ENCODE measurements at regions not wholly inside any gene's neighbourhood (a gene's known extent, or its start where the extent isn't known, plus 50 kb on each side); places are given as distances from the start of the nearest gene placed in this dataset.

- H3K9me3 ChIP-seq (ENCODE audit: control insufficient read depth, insufficient read depth, low read depth, low read length) = no peaks in the 10 kb centered on the region
- DNase-seq (ENCODE audit: low read depth in 2 of 2) = no peak
- no peak overlapping the region for H3K9ac ChIP-seq (ENCODE audit: insufficient read depth, low read length)
- no peak overlapping the region for H2AFZ ChIP-seq (ENCODE audit: low read length)
- H3K27ac ChIP-seq (ENCODE audit: insufficient read depth, low read length) = no peak overlapping the region
- TF ChIP-seq CTCF (conservative IDR thresholded peaks at IDR 0.05 in 1 of 2, IDR thresholded peaks at IDR 0.05 in 1 of 2; ENCODE audit: low read depth in 1 of 2, low read length in 2 of 2) = no peak
- no peak for TF ChIP-seq EZH2 (IDR thresholded peaks at IDR 0.05; ENCODE audit: low read length, missing control alignments)
- H4K20me1 ChIP-seq (ENCODE audit: control insufficient read depth, extremely low read depth, insufficient read depth, low read length) = no peaks in the 10 kb centered on the region
- H3K79me2 ChIP-seq (ENCODE audit: control insufficient read depth, insufficient read depth, low read length) = no peaks in the 10 kb centered on the region
- no peak overlapping the region for H3K4me2 ChIP-seq (ENCODE audit: extremely low read depth, insufficient read depth, low read length)
- H3K4me1 ChIP-seq (ENCODE audit: control insufficient read depth, extremely low read depth, insufficient read depth, low read length) = no peaks in the 10 kb centered on the region
- no peaks in the 10 kb centered on the region for H3K27me3 ChIP-seq (ENCODE audit: control insufficient read depth, insufficient read depth, low read length)
- H3K36me3 ChIP-seq (ENCODE audit: control insufficient read depth, insufficient read depth, low read length) = no peaks in the 10 kb centered on the region
- no peak overlapping the region for H3K4me3 ChIP-seq (replicated peaks in 1 of 4; ENCODE audit: control extremely low read depth in 1 of 4, insufficient read depth in 1 of 4, low read depth in 3 of 4, low read length in 4 of 4)
These were observed 397.6 kb downstream of the RASEF start for GRCh38 chr9:82665324-82665723.

- no peaks in the 10 kb centered on the region for H3K9me3 ChIP-seq (ENCODE audit: control insufficient read depth, insufficient read depth, low read depth, low read length)
- no peaks in the 10 kb centered on the region for H4K20me1 ChIP-seq (ENCODE audit: control insufficient read depth, extremely low read depth, insufficient read depth, low read length)
- no peaks in the 10 kb centered on the region for H3K79me2 ChIP-seq (ENCODE audit: control insufficient read depth, insufficient read depth, low read length)
- H3K27me3 ChIP-seq (ENCODE audit: control insufficient read depth, insufficient read depth, low read length) = no peaks in the 10 kb centered on the region
- DNase-seq (ENCODE audit: low read depth in 2 of 2) = no peak
- no peak overlapping the region for H3K4me3 ChIP-seq (replicated peaks in 1 of 4; ENCODE audit: control extremely low read depth in 1 of 4, insufficient read depth in 1 of 4, low read depth in 3 of 4, low read length in 4 of 4)
- H3K4me1 ChIP-seq (ENCODE audit: control insufficient read depth, extremely low read depth, insufficient read depth, low read length) = no peaks in the 10 kb centered on the region
- no peaks in the 10 kb centered on the region for H3K36me3 ChIP-seq (ENCODE audit: control insufficient read depth, insufficient read depth, low read length)
- TF ChIP-seq CTCF (conservative IDR thresholded peaks at IDR 0.05 in 1 of 2, IDR thresholded peaks at IDR 0.05 in 1 of 2; ENCODE audit: low read depth in 1 of 2, low read length in 2 of 2) (no peak), EZH2 (IDR thresholded peaks at IDR 0.05; ENCODE audit: low read length, missing control alignments) (no peak)
- H3K9ac ChIP-seq (ENCODE audit: insufficient read depth, low read length) = no peak overlapping the region
- no peak overlapping the region for H3K27ac ChIP-seq (ENCODE audit: insufficient read depth, low read length)
- no peak overlapping the region for H3K4me2 ChIP-seq (ENCODE audit: extremely low read depth, insufficient read depth, low read length)
- no peak overlapping the region for H2AFZ ChIP-seq (ENCODE audit: low read length)
These were observed 394.2 kb downstream of the RASEF start for GRCh38 chr9:82668689-82669199.

GRCh38 chr9:82670000-82670399, 392.9 kb downstream of the RASEF start:
- DNase-seq (ENCODE audit: low read depth in 2 of 2) = no peak
- no peak overlapping the region for H3K4me3 ChIP-seq (replicated peaks in 1 of 4; ENCODE audit: control extremely low read depth in 1 of 4, insufficient read depth in 1 of 4, low read depth in 3 of 4, low read length in 4 of 4)

More at GRCh38 chr9:82670000-82670399, 392.9 kb downstream of the RASEF start:
- no peaks in the 10 kb centered on the region for H3K9me3 ChIP-seq (ENCODE audit: control insufficient read depth, insufficient read depth, low read depth, low read length)
- no peak overlapping the region for H3K9ac ChIP-seq (ENCODE audit: insufficient read depth, low read length)
- TF ChIP-seq CTCF (conservative IDR thresholded peaks at IDR 0.05 in 1 of 2, IDR thresholded peaks at IDR 0.05 in 1 of 2; ENCODE audit: low read depth in 1 of 2, low read length in 2 of 2) = no peak
- TF ChIP-seq EZH2 (IDR thresholded peaks at IDR 0.05; ENCODE audit: low read length, missing control alignments) = no peak
- H3K4me1 ChIP-seq (ENCODE audit: control insufficient read depth, extremely low read depth, insufficient read depth, low read length) = no peaks in the 10 kb centered on the region
- H2AFZ ChIP-seq (ENCODE audit: low read length) = no peak overlapping the region
- H3K4me2 ChIP-seq (ENCODE audit: extremely low read depth, insufficient read depth, low read length) = no peak overlapping the region
- no peaks in the 10 kb centered on the region for H3K27me3 ChIP-seq (ENCODE audit: control insufficient read depth, insufficient read depth, low read length)
- no peaks in the 10 kb centered on the region for H3K36me3 ChIP-seq (ENCODE audit: control insufficient read depth, insufficient read depth, low read length)
- H3K27ac ChIP-seq (ENCODE audit: insufficient read depth, low read length) = no peak overlapping the region
- no peaks in the 10 kb centered on the region for H3K79me2 ChIP-seq (ENCODE audit: control insufficient read depth, insufficient read depth, low read length)
- no peaks in the 10 kb centered on the region for H4K20me1 ChIP-seq (ENCODE audit: control insufficient read depth, extremely low read depth, insufficient read depth, low read length)
